ENCODE measurements at regions not wholly inside any gene's neighbourhood (a gene's known extent, or its start where the extent isn't known, plus 50 kb on each side); places are given as distances from the start of the nearest gene placed in this dataset.

DNA sequence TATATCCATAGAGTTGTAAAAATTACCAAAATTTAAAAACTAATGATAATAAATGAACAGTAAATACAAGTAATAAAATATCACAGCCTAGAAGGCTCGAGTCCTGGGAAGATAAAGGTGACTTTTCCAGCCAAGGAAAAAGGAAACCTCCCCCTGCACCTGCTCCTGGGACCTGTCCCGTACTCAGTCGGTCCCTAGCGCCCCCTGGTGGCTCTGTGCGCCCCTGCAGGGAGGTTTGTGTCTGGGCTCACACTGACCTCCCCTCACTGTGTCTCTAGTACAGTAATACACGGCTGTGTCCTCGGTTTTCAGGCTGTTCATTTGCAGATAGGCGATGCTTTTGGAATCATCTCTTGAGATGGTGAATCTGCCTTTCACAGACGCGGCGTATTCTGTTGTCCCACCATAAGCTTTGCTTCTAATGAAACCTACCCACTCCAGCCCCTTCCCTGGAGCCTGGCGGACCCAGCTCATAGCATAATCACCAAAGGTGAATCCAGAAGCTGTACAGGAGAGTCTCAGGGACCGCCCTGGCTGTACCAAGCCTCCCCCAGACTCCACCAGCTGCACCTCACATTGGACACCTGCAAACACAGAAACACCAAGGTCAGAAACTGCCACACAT lies 1030.4 kb downstream of the TMEM121 start:
- Histone ChIP-seq H3K4me1 (ENCODE audit: control insufficient read depth in 2 of 2, insufficient read depth in 2 of 2, low read length in 2 of 2) (no peaks in the 10 kb centered on the region), H2AFZ (ENCODE audit: insufficient read depth, low read depth, low read length, poor library complexity, severe bottlenecking) (no peak overlapping the region), H3K36me3 (replicated peaks in 1 of 2; ENCODE audit: control extremely low read depth in 1 of 2, control insufficient read depth in 1 of 2, extremely low read depth in 1 of 2, insufficient read depth in 2 of 2, low read length in 1 of 2) (no peaks in the 10 kb centered on the region), H3K9ac (ENCODE audit: low read length) (no peak overlapping the region), H3K27me3 (replicated peaks in 1 of 4; ENCODE audit: control extremely low read depth in 1 of 4, control insufficient read depth in 3 of 4, insufficient read depth in 4 of 4, low read length in 3 of 4) (peaks cover 0 to 4% (median 0%) of the 10 kb centered on the region in 4 experiments), H3K27ac (ENCODE audit: low read length in 2 of 2) (no peak overlapping the region), H3K79me2 (ENCODE audit: control insufficient read depth, insufficient read depth, low read length) (no peaks in the 10 kb centered on the region), H3K9me3 (ENCODE audit: control extremely low read depth in 1 of 3, control insufficient read depth in 2 of 3, insufficient read depth in 1 of 3, low read length in 2 of 3) (no peaks in the 10 kb centered on the region), H4K20me1 (ENCODE audit: control insufficient read depth, insufficient read depth, low read length, poor library complexity, severe bottlenecking) (no peaks in the 10 kb centered on the region), H3K4me3 (ENCODE audit: control extremely low read depth in 1 of 5, extremely low read depth in 1 of 5, insufficient read depth in 1 of 5, low read depth in 2 of 5, low read length in 4 of 5) (no peak overlapping the region), H3K4me2 (replicated peaks; ENCODE audit: low read depth, low read length, poor library complexity, severe bottlenecking) (no peak overlapping the region)
- intact Hi-C loops (cut with micrococcal nuclease): loop anchor here (1.0 kb wide), 1 partner anchor 17 kb away; no protein-coding TSS in a partner anchor
- 45% methylated on average over 9 of the region's 13 CpGs for WGBS (ENCODE audit: insufficient coverage)
- TF ChIP-seq, protein P1, sequence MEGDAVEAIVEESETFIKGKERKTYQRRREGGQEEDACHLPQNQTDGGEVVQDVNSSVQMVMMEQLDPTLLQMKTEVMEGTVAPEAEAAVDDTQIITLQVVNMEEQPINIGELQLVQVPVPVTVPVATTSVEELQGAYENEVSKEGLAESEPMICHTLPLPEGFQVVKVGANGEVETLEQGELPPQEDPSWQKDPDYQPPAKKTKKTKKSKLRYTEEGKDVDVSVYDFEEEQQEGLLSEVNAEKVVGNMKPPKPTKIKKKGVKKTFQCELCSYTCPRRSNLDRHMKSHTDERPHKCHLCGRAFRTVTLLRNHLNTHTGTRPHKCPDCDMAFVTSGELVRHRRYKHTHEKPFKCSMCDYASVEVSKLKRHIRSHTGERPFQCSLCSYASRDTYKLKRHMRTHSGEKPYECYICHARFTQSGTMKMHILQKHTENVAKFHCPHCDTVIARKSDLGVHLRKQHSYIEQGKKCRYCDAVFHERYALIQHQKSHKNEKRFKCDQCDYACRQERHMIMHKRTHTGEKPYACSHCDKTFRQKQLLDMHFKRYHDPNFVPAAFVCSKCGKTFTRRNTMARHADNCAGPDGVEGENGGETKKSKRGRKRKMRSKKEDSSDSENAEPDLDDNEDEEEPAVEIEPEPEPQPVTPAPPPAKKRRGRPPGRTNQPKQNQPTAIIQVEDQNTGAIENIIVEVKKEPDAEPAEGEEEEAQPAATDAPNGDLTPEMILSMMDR (IDR thresholded peaks at IDR 0.05): peak; percentile 85
- no peak for TF ChIP-seq EZH2 (IDR thresholded peaks at IDR 0.05; ENCODE audit: borderline replicate concordance, insufficient read depth, low read depth, low read length, poor library complexity, severe bottlenecking)
- ChIA-PET POLR2A (interaction anchor here (0.6 kb wide), 1 partner anchor 1127 kb away, joined by 3 read pairs; no protein-coding TSS in a partner anchor), CTCF (interaction anchor here (0.8 to 6.0 kb wide), 21 partner anchors 8 to 136 kb away, joined by 3 to 54 read pairs (median 6); no protein-coding TSS in a partner anchor)
- DNase-seq: peak; percentile 77
- Mint-ChIP-seq H3K27me3 (peaks cover 11% of the 10 kb centered on the region), H3K27ac (peak overlapping the region; percentile 50), H3K4me1 (peaks cover 2% of the 10 kb centered on the region), H3K9me3 (ENCODE audit: insufficient read depth) (no peaks in the 10 kb centered on the region), H3K4me3 (no peak overlapping the region)
- peak; percentile 75 for ATAC-seq (ENCODE audit: low read depth)

- H3K4me1 ChIP-seq (ENCODE audit: control insufficient read depth in 2 of 2, insufficient read depth in 2 of 2, low read length in 2 of 2): no peaks in the 10 kb centered on the region
- ATAC-seq (ENCODE audit: low read depth) (no peak), DNase-seq (no peak)
- H2AFZ ChIP-seq (ENCODE audit: insufficient read depth, low read depth, low read length, poor library complexity, severe bottlenecking): no peak overlapping the region
- H3K9me3 ChIP-seq (ENCODE audit: control extremely low read depth in 1 of 3, control insufficient read depth in 2 of 3, insufficient read depth in 1 of 3, low read length in 2 of 3): no peaks in the 10 kb centered on the region
- no peak overlapping the region for H3K27ac Mint-ChIP-seq
- no peak overlapping the region for H3K4me3 Mint-ChIP-seq
- no peak overlapping the region for H3K4me2 ChIP-seq (replicated peaks; ENCODE audit: low read depth, low read length, poor library complexity, severe bottlenecking)
- intact Hi-C loops (cut with micrococcal nuclease): no loop called here
- H3K4me1 Mint-ChIP-seq: peaks cover 3% of the 10 kb centered on the region
- H3K9ac ChIP-seq (ENCODE audit: low read length): no peak overlapping the region
- CTCF ChIA-PET: interaction anchor here (1.6 to 6.0 kb wide), 6 partner anchors 10 to 41 kb away, joined by 3 to 38 read pairs (median 20); no protein-coding TSS in a partner anchor
- TF ChIP-seq, protein P1 (IDR thresholded peaks at IDR 0.05): no peak
- no peak for TF ChIP-seq EZH2 (IDR thresholded peaks at IDR 0.05; ENCODE audit: borderline replicate concordance, insufficient read depth, low read depth, low read length, poor library complexity, severe bottlenecking)
- no peaks in the 10 kb centered on the region for H3K79me2 ChIP-seq (ENCODE audit: control insufficient read depth, insufficient read depth, low read length)
- peaks cover 19% of the 10 kb centered on the region for H3K27me3 Mint-ChIP-seq
- H3K9me3 Mint-ChIP-seq (ENCODE audit: insufficient read depth): no peaks in the 10 kb centered on the region
- POLR2A ChIA-PET: no interaction called here
- WGBS (ENCODE audit: insufficient coverage): no CpG with 5 or more reads among the region's 6 CpGs
- no peak overlapping the region for H3K4me3 ChIP-seq (ENCODE audit: control extremely low read depth in 1 of 5, extremely low read depth in 1 of 5, insufficient read depth in 1 of 5, low read depth in 2 of 5, low read length in 4 of 5)
- no peak overlapping the region for H3K27ac ChIP-seq (ENCODE audit: low read length in 2 of 2)
- H3K27me3 ChIP-seq (replicated peaks in 1 of 4; ENCODE audit: control extremely low read depth in 1 of 4, control insufficient read depth in 3 of 4, insufficient read depth in 4 of 4, low read length in 3 of 4): peaks cover 0 to 4% (median 0%) of the 10 kb centered on the region in 4 experiments
- no peaks in the 10 kb centered on the region for H4K20me1 ChIP-seq (ENCODE audit: control insufficient read depth, insufficient read depth, low read length, poor library complexity, severe bottlenecking)
- no peaks in the 10 kb centered on the region for H3K36me3 ChIP-seq (replicated peaks in 1 of 2; ENCODE audit: control extremely low read depth in 1 of 2, control insufficient read depth in 1 of 2, extremely low read depth in 1 of 2, insufficient read depth in 2 of 2, low read length in 1 of 2)
These were observed 1036.1 kb downstream of the TMEM121 start for GRCh38 chr14:106562451-106562850.
